Glutamatergic neuron (in vitro differentiated cells): ENCODE measurements at regions not wholly inside any gene's neighbourhood (a gene's known extent, or its start where the extent isn't known, plus 50 kb on each side); places are given as distances from the start of the nearest gene placed in this dataset.

Experiments
- DNase-seq: peaks from one replicate; pipeline ENCODE4 v3.0.0; 2022
- H3K27ac Mint-ChIP-seq: one replicate; pipeline ENCODE4 v1.8.0; 2020; ENCODE audit warnings: mild to moderate bottlenecking, mixed read lengths, inconsistent platforms; ENCODE audit not compliant: unreplicated experiment
- H3K27me3 Mint-ChIP-seq: one replicate; pipeline ENCODE4 v1.8.0; 2020; ENCODE audit warnings: mild to moderate bottlenecking, moderate library complexity, mixed read lengths, inconsistent platforms; ENCODE audit not compliant: unreplicated experiment
- H3K36me3 Mint-ChIP-seq: one replicate; pipeline ENCODE4 v1.8.0; 2020; ENCODE audit warnings: mild to moderate bottlenecking, mixed read lengths, inconsistent platforms; ENCODE audit not compliant: unreplicated experiment
- H3K4me1 Mint-ChIP-seq: one replicate; pipeline ENCODE4 v1.8.0; 2020; ENCODE audit warnings: mild to moderate bottlenecking, low read depth, mixed read lengths, inconsistent platforms; ENCODE audit not compliant: unreplicated experiment
- H3K4me3 Mint-ChIP-seq: one replicate; pipeline ENCODE4 v1.8.0; 2020; ENCODE audit warnings: mild to moderate bottlenecking, mixed read lengths, inconsistent platforms; ENCODE audit not compliant: unreplicated experiment
- H3K9me3 Mint-ChIP-seq: one replicate; pipeline ENCODE4 v1.8.0; 2020; ENCODE audit warnings: mild to moderate bottlenecking, moderate library complexity, mixed read lengths, inconsistent platforms; ENCODE audit not compliant: unreplicated experiment
- TF ChIP-seq, protein P1 (sequence below): fragments of 200-600 bp; sonication (generic); IDR thresholded peaks from one replicate; pipeline ENCODE4 v1.5.0; 2021; ENCODE audit not compliant: partially characterized antibody, unreplicated experiment

DNA sequence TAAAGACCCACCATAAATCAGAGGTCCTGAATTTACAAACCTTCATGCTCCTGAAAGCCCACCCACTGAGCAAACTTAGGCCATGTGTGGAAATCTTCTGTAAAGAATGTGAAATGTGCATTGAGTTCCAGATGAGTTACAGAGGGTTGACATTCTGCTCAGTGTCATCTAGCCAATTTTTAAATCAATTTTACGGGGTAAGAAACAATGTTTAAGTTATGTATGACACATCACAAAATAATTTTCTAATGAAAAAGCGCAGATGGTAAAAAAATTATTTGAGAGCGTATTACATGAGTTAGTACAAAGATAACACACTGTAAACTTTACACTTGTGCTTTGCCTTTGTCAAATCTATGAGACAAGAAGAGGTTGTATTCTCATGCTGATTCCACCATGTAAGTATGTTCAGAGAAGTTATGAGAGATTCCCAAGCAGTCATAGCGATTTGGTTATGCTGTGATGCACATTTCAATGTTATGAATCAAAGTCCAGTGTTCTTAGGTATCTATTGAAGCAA, 446.3 kb downstream of the ADCYAP1 start:
- Mint-ChIP-seq H3K36me3 (no peaks in the 10 kb centered on the region), H3K9me3 (no peaks in the 10 kb centered on the region), H3K4me1 (no peaks in the 10 kb centered on the region), H3K4me3 (no peak overlapping the region), H3K27me3 (no peaks in the 10 kb centered on the region), H3K27ac (no peak overlapping the region)
- TF ChIP-seq, protein P1, sequence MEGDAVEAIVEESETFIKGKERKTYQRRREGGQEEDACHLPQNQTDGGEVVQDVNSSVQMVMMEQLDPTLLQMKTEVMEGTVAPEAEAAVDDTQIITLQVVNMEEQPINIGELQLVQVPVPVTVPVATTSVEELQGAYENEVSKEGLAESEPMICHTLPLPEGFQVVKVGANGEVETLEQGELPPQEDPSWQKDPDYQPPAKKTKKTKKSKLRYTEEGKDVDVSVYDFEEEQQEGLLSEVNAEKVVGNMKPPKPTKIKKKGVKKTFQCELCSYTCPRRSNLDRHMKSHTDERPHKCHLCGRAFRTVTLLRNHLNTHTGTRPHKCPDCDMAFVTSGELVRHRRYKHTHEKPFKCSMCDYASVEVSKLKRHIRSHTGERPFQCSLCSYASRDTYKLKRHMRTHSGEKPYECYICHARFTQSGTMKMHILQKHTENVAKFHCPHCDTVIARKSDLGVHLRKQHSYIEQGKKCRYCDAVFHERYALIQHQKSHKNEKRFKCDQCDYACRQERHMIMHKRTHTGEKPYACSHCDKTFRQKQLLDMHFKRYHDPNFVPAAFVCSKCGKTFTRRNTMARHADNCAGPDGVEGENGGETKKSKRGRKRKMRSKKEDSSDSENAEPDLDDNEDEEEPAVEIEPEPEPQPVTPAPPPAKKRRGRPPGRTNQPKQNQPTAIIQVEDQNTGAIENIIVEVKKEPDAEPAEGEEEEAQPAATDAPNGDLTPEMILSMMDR, result no peak
- DNase-seq, result no peak

DNA sequence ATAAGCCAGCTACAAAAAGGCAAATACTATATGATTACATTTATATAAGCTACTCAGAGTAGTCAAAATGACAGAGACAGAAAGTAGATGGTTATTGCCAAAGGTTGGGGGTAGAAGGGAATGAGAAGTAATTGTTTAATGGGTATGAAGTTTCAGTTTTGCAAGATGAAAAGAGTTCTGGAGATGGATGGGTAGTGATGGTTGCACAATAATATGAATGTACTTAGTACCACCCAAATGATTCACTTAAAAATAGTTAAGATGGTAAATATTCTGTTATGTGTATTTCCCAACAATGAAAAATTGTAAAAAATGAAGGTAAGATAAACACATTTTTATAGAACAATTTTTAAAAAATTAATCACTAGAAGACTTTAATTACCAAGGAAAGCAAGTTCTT, 448.4 kb downstream of the ADCYAP1 start:
- no peak overlapping the region for H3K4me3 Mint-ChIP-seq
- no peaks in the 10 kb centered on the region for H3K4me1 Mint-ChIP-seq
- no peaks in the 10 kb centered on the region for H3K27me3 Mint-ChIP-seq
- no peak for DNase-seq
- TF ChIP-seq, protein P1, result no peak
- H3K9me3 Mint-ChIP-seq, result no peaks in the 10 kb centered on the region
- no peaks in the 10 kb centered on the region for H3K36me3 Mint-ChIP-seq
- H3K27ac Mint-ChIP-seq, result no peak overlapping the region

DNA sequence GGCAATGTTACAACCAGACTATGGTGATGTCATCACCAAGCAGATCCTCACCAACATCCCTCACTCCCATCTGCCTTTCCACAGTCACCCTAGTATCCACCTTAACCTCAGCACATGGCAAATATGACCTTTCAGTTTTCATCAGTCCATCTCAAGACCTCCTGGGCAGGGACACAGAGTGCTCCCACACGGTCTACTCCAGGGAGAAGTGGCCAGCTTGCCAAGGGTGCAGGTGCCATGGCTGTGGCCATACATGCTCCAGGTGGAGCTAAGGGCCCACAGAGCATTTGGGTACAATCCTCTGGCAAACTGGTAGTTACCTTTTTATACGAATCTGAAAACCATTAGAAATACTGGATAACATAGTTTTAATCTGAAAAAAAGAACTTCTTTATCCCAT, 453.1 kb downstream of the ADCYAP1 start:
- H3K4me1 Mint-ChIP-seq, result peaks cover 14% of the 10 kb centered on the region
- H3K27ac Mint-ChIP-seq, result no peak overlapping the region
- H3K9me3 Mint-ChIP-seq, result no peaks in the 10 kb centered on the region
- no peak for DNase-seq
- no peaks in the 10 kb centered on the region for H3K36me3 Mint-ChIP-seq
- no peak overlapping the region for H3K4me3 Mint-ChIP-seq
- TF ChIP-seq, protein P1, result no peak
- H3K27me3 Mint-ChIP-seq, result peaks cover 5% of the 10 kb centered on the region

DNA sequence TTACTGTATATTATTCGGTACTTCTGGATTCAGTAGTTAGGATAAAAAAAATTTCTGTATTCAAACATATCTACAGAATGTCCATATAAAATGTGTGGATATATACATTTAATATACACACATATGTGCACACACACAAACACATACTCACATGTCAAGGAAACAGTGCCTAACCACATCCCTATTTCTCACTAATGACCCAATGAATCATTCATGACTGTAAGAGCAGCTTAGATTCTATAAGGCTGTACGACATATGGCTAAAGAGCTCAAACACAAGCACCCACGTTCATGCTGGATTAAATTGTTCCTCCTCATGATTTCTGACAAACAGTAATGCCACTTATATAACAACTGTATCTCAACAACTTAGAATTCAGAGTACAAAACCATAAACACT, 457.3 kb downstream of the ADCYAP1 start:
- H3K27me3 Mint-ChIP-seq, result peaks cover 5% of the 10 kb centered on the region
- H3K36me3 Mint-ChIP-seq, result no peaks in the 10 kb centered on the region
- peaks cover 14% of the 10 kb centered on the region for H3K4me1 Mint-ChIP-seq
- TF ChIP-seq, protein P1, result no peak
- H3K4me3 Mint-ChIP-seq, result no peak overlapping the region
- H3K9me3 Mint-ChIP-seq, result no peaks in the 10 kb centered on the region
- peak overlapping the region; percentile 63 for H3K27ac Mint-ChIP-seq
- DNase-seq, result no peak

DNA sequence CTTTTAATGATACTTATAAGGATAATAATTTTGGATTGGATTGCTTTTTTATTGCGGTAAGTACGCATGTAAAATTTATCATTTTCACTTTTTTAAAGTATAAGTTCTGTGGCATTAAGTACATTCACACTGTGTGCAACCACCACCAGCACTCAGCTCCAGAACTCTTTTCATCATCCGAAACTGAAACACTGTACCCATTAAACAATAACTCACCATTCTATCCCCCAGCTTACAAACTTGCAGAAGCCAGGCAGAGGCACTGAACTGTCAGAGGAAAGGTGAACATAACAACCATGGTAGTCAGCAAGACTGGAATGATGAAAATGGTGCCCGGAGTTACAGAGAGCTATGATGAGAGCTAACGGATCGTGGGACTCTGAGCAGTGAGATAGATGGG, 465.9 kb downstream of the ADCYAP1 start:
- no peaks in the 10 kb centered on the region for H3K4me1 Mint-ChIP-seq
- H3K27ac Mint-ChIP-seq, result no peak overlapping the region
- H3K36me3 Mint-ChIP-seq, result no peaks in the 10 kb centered on the region
- TF ChIP-seq, protein P1, result no peak
- H3K4me3 Mint-ChIP-seq, result no peak overlapping the region
- H3K27me3 Mint-ChIP-seq, result no peaks in the 10 kb centered on the region
- no peak for DNase-seq
- H3K9me3 Mint-ChIP-seq, result peaks cover 3% of the 10 kb centered on the region
